Caco-2 (cell line): ENCODE measurements at regions not wholly inside any gene's neighbourhood (a gene's known extent, or its start where the extent isn't known, plus 50 kb on each side); places are given as distances from the start of the nearest gene placed in this dataset.

Experiments used
- BruUV-seq: library from RNA; stranded (reverse); fragments of 400-500 nt; replicated peaks from 2 replicates; lab custom pipeline; 2021; lab: Mats Ljungman, UMichigan
- CTCF ChIA-PET: fragments of 300-600 bp; sonication (Branson Sonifier 250); formaldehyde crosslinking; loops from one replicate; lab custom pipeline; 2022; ENCODE audit warnings: antibody characterized with exemption; lab: Charles Lee
- POLR2A ChIA-PET: fragments of 300-600 bp; sonication (Branson Sonifier 250); formaldehyde crosslinking; loops from one replicate; lab custom pipeline; 2022; ENCODE audit warnings: antibody characterized with exemption; lab: Charles Lee
- DNase-seq, 2 experiments: peaks; one replicate each; pipeline versions ENCODE4 v3.0.0 to v3.0.0-alpha.2; 2020 to 2022
- H3K27me3 ChIP-seq: replicated peaks from 2 replicates; pipeline ENCODE4 v1.6.0; 2011; ENCODE audit warnings: low read length; ENCODE audit not compliant: control insufficient read depth, insufficient read depth
- H3K36me3 ChIP-seq: 2 replicates; pipeline ENCODE4 v1.5.1; 2011; ENCODE audit warnings: low read length; ENCODE audit not compliant: control insufficient read depth, insufficient read depth
- H3K4me1 ChIP-seq: fragments of 250-450 bp; sonication (Bioruptor Pico); 2 replicates; pipeline ENCODE4 v1.5.1; 2020; ENCODE audit warnings: mild to moderate bottlenecking
- H3K4me3 ChIP-seq: 2 replicates; pipeline ENCODE4 v1.5.1; 2011; ENCODE audit warnings: low read depth, mild to moderate bottlenecking, control low read depth, low read length
- H3K9me3 ChIP-seq: fragments of 250-450 bp; sonication (Bioruptor Pico); 2 replicates; pipeline ENCODE4 v1.5.1; 2020; ENCODE audit warnings: mild to moderate bottlenecking, moderate library complexity
- H3K27ac Mint-ChIP-seq: one replicate; pipeline ENCODE4 v1.8.0; 2022; ENCODE audit warnings: mixed read lengths; ENCODE audit not compliant: unreplicated experiment
- H3K27me3 Mint-ChIP-seq: one replicate; pipeline ENCODE4 v1.8.0; 2022; ENCODE audit warnings: mixed read lengths; ENCODE audit not compliant: insufficient read depth, unreplicated experiment
- H3K36me3 Mint-ChIP-seq: one replicate; pipeline ENCODE4 v1.8.0; 2022; ENCODE audit warnings: mild to moderate bottlenecking, mixed read lengths; ENCODE audit not compliant: insufficient read depth, unreplicated experiment
- H3K4me1 Mint-ChIP-seq: one replicate; pipeline ENCODE4 v1.8.0; 2022; ENCODE audit warnings: low read depth, mixed read lengths; ENCODE audit not compliant: unreplicated experiment
- H3K4me3 Mint-ChIP-seq: one replicate; pipeline ENCODE4 v1.8.0; 2022; ENCODE audit warnings: mild to moderate bottlenecking, moderate library complexity, mixed read lengths; ENCODE audit not compliant: unreplicated experiment
- H3K9me3 Mint-ChIP-seq: one replicate; pipeline ENCODE4 v1.8.0; 2022; ENCODE audit warnings: mixed read lengths; ENCODE audit not compliant: unreplicated experiment
- intact Hi-C: fragments of 100-400 bp; cut with micrococcal nuclease; formaldehyde crosslinking; loops from one replicate; pipeline ENCODE4 v1.10.0; 2022; ENCODE audit not compliant: unreplicated experiment
- TF ChIP-seq, protein P1 (sequence below), 2 experiments: fragments of 200-600 bp in 1 of 2; IDR thresholded peaks; 1 replicate in 1 of 2; 2 replicates in 1 of 2; pipeline versions ENCODE4 v1.5.1 to v1.8.0; 2011 to 2022; ENCODE audit warnings: antibody characterized with exemption in 1 of 2, control low read depth in 1 of 2, inconsistent platforms in 1 of 2, low read depth in 1 of 2, low read length in 1 of 2, mild to moderate bottlenecking in 1 of 2, moderate library complexity in 1 of 2; ENCODE audit not compliant: insufficient read depth in 1 of 2, severe bottlenecking in 1 of 2, unreplicated experiment in 1 of 2

DNA sequence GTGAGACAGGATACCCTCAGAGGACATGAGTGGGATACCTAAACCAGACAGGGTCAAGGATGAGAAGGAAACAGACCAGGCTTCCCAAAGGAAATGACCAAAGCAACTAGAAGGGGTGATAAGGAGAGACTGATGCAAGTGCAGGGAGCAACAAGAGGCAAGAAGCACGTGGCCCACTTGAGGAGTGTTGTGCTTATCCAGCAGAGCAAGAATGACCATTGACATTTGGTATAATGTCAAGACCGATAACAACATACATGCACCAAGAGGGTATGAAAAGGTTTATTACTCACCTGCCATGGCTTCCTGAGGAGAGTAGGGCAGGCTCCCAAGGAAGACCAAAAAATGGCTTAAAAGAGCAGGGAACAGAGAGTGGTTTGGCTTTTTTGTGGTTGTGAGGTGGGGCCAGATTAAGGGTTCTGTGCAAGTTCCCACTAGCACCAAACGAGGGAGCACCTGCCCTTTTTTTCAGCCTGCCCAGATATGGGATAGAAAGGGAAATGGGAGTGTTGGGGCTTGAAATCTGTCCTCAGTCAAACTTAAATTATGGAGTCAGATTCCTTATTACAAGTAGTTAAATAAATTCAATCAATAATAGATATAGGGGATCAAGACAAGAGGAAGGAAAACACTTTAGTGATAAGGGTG is 513.6 kb downstream of the RASEF start:
- no TSS peak for BruUV-seq
- no peak for DNase-seq
- Mint-ChIP-seq H3K27me3 (no peaks in the 10 kb centered on the region), H3K36me3 (no peaks in the 10 kb centered on the region), H3K4me1 (no peaks in the 10 kb centered on the region), H3K4me3 (no peak overlapping the region), H3K27ac (no peak overlapping the region), H3K9me3 (no peaks in the 10 kb centered on the region)
- no peak overlapping the region for H3K4me3 ChIP-seq
- POLR2A ChIA-PET: no interaction called here
- no peaks in the 10 kb centered on the region for H3K4me1 ChIP-seq
- no peaks in the 10 kb centered on the region for H3K9me3 ChIP-seq
- TF ChIP-seq, protein P1, sequence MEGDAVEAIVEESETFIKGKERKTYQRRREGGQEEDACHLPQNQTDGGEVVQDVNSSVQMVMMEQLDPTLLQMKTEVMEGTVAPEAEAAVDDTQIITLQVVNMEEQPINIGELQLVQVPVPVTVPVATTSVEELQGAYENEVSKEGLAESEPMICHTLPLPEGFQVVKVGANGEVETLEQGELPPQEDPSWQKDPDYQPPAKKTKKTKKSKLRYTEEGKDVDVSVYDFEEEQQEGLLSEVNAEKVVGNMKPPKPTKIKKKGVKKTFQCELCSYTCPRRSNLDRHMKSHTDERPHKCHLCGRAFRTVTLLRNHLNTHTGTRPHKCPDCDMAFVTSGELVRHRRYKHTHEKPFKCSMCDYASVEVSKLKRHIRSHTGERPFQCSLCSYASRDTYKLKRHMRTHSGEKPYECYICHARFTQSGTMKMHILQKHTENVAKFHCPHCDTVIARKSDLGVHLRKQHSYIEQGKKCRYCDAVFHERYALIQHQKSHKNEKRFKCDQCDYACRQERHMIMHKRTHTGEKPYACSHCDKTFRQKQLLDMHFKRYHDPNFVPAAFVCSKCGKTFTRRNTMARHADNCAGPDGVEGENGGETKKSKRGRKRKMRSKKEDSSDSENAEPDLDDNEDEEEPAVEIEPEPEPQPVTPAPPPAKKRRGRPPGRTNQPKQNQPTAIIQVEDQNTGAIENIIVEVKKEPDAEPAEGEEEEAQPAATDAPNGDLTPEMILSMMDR (IDR thresholded peaks at IDR 0.05; ENCODE audit: insufficient read depth in 1 of 2, low read depth in 1 of 2, low read length in 1 of 2, severe bottlenecking in 1 of 2, unreplicated experiment in 1 of 2): no peak
- no peaks in the 10 kb centered on the region for H3K27me3 ChIP-seq
- CTCF ChIA-PET: no interaction called here
- intact Hi-C loops: loop anchor here (5.0 kb wide), 1 partner anchor 58 kb away; no protein-coding TSS in a partner anchor
- no peaks in the 10 kb centered on the region for H3K36me3 ChIP-seq

DNA sequence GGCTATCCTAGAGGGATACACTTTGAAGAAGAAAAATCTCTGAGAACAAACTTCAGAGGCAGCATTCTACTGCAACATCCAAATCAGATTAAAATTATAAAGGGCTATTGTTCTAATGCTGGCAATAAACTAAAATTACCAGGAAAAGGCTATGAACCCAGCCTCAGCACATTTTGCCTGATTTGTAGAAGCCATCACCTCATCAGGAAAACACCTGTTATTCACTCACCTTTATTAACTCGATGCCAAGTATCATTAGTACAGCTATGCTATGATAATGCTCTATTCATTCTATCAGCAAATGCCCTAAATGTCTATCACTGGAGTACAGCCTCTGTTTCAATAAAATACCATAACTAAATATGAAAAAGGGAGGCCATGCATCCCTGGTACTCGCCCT is 510.2 kb downstream of the RASEF start:
- no peaks in the 10 kb centered on the region for H3K4me1 Mint-ChIP-seq
- no peaks in the 10 kb centered on the region for H3K27me3 Mint-ChIP-seq
- ChIA-PET CTCF (no interaction called here), POLR2A (no interaction called here)
- H3K27me3 ChIP-seq: no peaks in the 10 kb centered on the region
- no peak overlapping the region for H3K4me3 ChIP-seq
- H3K4me1 ChIP-seq: no peaks in the 10 kb centered on the region
- no peaks in the 10 kb centered on the region for H3K36me3 Mint-ChIP-seq
- no peak overlapping the region for H3K4me3 Mint-ChIP-seq
- TF ChIP-seq, protein P1 (IDR thresholded peaks at IDR 0.05; ENCODE audit: insufficient read depth in 1 of 2, low read depth in 1 of 2, low read length in 1 of 2, severe bottlenecking in 1 of 2, unreplicated experiment in 1 of 2): no peak
- no peak overlapping the region for H3K27ac Mint-ChIP-seq
- H3K36me3 ChIP-seq: no peaks in the 10 kb centered on the region
- intact Hi-C loops: no loop called here
- no TSS peak for BruUV-seq
- no peaks in the 10 kb centered on the region for H3K9me3 ChIP-seq
- DNase-seq: no peak
- H3K9me3 Mint-ChIP-seq: no peaks in the 10 kb centered on the region

DNA sequence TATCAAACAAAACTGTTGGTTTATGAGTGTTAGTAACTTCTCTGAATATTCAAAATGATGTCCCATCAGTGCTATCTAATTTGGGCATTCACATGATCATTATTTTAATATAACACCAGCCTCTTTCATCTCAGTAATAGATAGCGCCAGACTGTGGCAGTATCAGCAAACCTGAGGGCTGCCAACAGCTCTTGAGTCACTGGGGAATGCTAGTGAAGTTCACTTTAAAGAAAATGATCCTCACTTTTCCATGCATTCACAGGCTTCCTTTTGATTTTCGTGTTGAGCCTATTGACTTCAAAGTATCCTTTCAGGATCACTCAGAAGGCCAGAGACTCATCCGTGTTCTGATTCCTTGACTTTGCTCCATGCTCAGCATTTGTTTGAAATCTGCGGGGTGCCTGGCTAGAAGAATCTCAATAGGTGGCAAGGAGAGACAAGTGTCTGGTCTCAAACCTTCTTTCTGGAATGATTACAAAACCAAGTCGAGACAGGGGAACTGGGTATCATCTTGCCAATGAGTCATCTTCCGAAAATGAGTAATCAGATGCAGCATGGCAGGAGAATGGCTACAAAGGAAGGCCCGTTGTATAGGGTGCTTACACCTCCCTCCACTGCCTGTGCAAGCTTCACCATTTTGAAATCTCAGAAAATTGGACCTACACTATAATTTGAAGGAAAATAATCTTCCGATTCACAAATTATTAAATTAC is 509.1 kb downstream of the RASEF start:
- intact Hi-C loops: no loop called here
- no peaks in the 10 kb centered on the region for H3K4me1 Mint-ChIP-seq
- Histone ChIP-seq H3K4me1 (no peaks in the 10 kb centered on the region), H3K4me3 (no peak overlapping the region), H3K36me3 (no peaks in the 10 kb centered on the region), H3K27me3 (no peaks in the 10 kb centered on the region), H3K9me3 (no peaks in the 10 kb centered on the region)
- H3K9me3 Mint-ChIP-seq: no peaks in the 10 kb centered on the region
- H3K4me3 Mint-ChIP-seq: no peak overlapping the region
- POLR2A ChIA-PET: no interaction called here
- no peaks in the 10 kb centered on the region for H3K27me3 Mint-ChIP-seq
- no peak overlapping the region for H3K27ac Mint-ChIP-seq
- BruUV-seq: no TSS peak
- no peak for DNase-seq
- no peaks in the 10 kb centered on the region for H3K36me3 Mint-ChIP-seq
- CTCF ChIA-PET: no interaction called here
- TF ChIP-seq, protein P1 (IDR thresholded peaks at IDR 0.05; ENCODE audit: insufficient read depth in 1 of 2, low read depth in 1 of 2, low read length in 1 of 2, severe bottlenecking in 1 of 2, unreplicated experiment in 1 of 2): no peak
